IMR-90 (cell line): ENCODE measurements at regions not wholly inside any gene's neighbourhood (a gene's known extent, or its start where the extent isn't known, plus 50 kb on each side); places are given as distances from the start of the nearest gene placed in this dataset.

Experiments
- ATAC-seq: fragments of 200-7000 bp; cut with Tn5 transposase; 2 replicates; pipeline ENCODE4 v1.9.1; 2020; ENCODE audit warnings: low read depth, mild to moderate bottlenecking, moderate library complexity
- BruUV-seq: library from RNA; stranded (reverse); fragments of 400-500 nt; replicated peaks from 2 replicates; lab custom pipeline; 2021; lab: Mats Ljungman, UMichigan
- CTCF ChIA-PET: fragments of 300-600 bp; formaldehyde crosslinking; extraction: SDS; loops from one replicate; lab custom pipeline; 2021; ENCODE audit warnings: antibody characterized with exemption; lab: Yijun Ruan, JAX
- POLR2A ChIA-PET: fragments of 300-600 bp; sonication (Branson Sonifier 250); formaldehyde crosslinking; loops from one replicate; lab custom pipeline; 2022; ENCODE audit warnings: antibody characterized with exemption; ENCODE audit not compliant: unreplicated experiment; lab: Charles Lee
- DNase-seq: peaks from one replicate; pipeline ENCODE4 v3.0.0; 2013
- H2AFZ ChIP-seq: replicated peaks from 2 replicates; pipeline ENCODE3; 2013; ENCODE audit warnings: low read length, mild to moderate bottlenecking; ENCODE audit not compliant: poor library complexity
- H2AK5ac ChIP-seq: 2 replicates; pipeline ENCODE4 v1.6.1; 2013; ENCODE audit warnings: low read depth, low read length, inconsistent platforms
- H2AK9ac ChIP-seq: replicated peaks from 2 replicates; pipeline ENCODE3; 2013; ENCODE audit warnings: mild to moderate bottlenecking, low read depth, low read length, moderate library complexity; ENCODE audit not compliant: poor library complexity
- H2BK120ac ChIP-seq: 2 replicates; pipeline ENCODE4 v1.6.1; 2013; ENCODE audit warnings: low read depth, low read length, inconsistent platforms
- H2BK15ac ChIP-seq: 3 replicates; pipeline ENCODE4 v1.6.1; 2013; ENCODE audit warnings: low read depth, low read length, inconsistent platforms
- H2BK20ac ChIP-seq: 2 replicates; pipeline ENCODE4 v1.6.1; 2013; ENCODE audit warnings: low read depth, mild to moderate bottlenecking, inconsistent platforms, low read length, moderate library complexity
- H2BK5ac ChIP-seq: 2 replicates; pipeline ENCODE4 v1.6.1; 2013; ENCODE audit warnings: mild to moderate bottlenecking, low read depth, low read length, inconsistent platforms; ENCODE audit not compliant: poor library complexity, severe bottlenecking
- H3K14ac ChIP-seq: replicated peaks from 2 replicates; pipeline ENCODE4 v1.6.1; 2013; ENCODE audit warnings: low read depth, low read length, inconsistent platforms
- H3K18ac ChIP-seq: 2 replicates; pipeline ENCODE4 v1.6.1; 2013; ENCODE audit warnings: low read depth, low read length, control low read depth
- H3K23ac ChIP-seq: 2 replicates; pipeline ENCODE4 v1.6.1; 2013; ENCODE audit warnings: low read depth, low read length, inconsistent platforms
- H3K27ac ChIP-seq: 2 replicates; pipeline ENCODE4 v1.5.1; 2013; ENCODE audit warnings: mild to moderate bottlenecking, control low read depth, low read length; ENCODE audit not compliant: insufficient read depth
- H3K27me3 ChIP-seq: 2 replicates; pipeline ENCODE4 v1.6.1; 2013; ENCODE audit warnings: low read length; ENCODE audit not compliant: control insufficient read depth, insufficient read depth
- H3K36me3 ChIP-seq: 2 replicates; pipeline ENCODE4 v1.6.1; 2013; ENCODE audit warnings: low read length, mixed read lengths; ENCODE audit not compliant: control insufficient read depth, insufficient read depth
- H3K4ac ChIP-seq: 2 replicates; pipeline ENCODE4 v1.6.1; 2013; ENCODE audit warnings: low read depth, low read length, inconsistent platforms
- H3K4me1 ChIP-seq: 2 replicates; pipeline ENCODE4 v1.6.1; 2013; ENCODE audit warnings: low read length, mixed read lengths; ENCODE audit not compliant: control insufficient read depth, insufficient read depth
- H3K4me2 ChIP-seq: 2 replicates; pipeline ENCODE4 v1.6.1; 2013; ENCODE audit warnings: low read depth, mild to moderate bottlenecking, control low read depth, low read length, moderate library complexity
- H3K4me3 ChIP-seq: 2 replicates; pipeline ENCODE4 v1.5.1; 2013; ENCODE audit warnings: low read depth, mild to moderate bottlenecking, control low read depth, low read length, moderate library complexity; ENCODE audit not compliant: insufficient read depth
- H3K56ac ChIP-seq: 2 replicates; pipeline ENCODE4 v1.6.1; 2013; ENCODE audit warnings: low read length, inconsistent platforms; ENCODE audit not compliant: insufficient read depth; ENCODE audit errors: extremely low read depth
- H3K79me1 ChIP-seq, 2 experiments: 2 replicates each; pipeline ENCODE4 v1.6.1; 2013; ENCODE audit warnings: low read length in 2 of 2, inconsistent platforms in 1 of 2, low read depth in 1 of 2
- H3K9ac ChIP-seq: 2 replicates; pipeline ENCODE4 v1.6.1; 2013; ENCODE audit warnings: low read depth, low read length, control low read depth
- H3K9me1 ChIP-seq: 2 replicates; pipeline ENCODE4 v1.6.1; 2013; ENCODE audit warnings: low read length, inconsistent platforms; ENCODE audit not compliant: insufficient read depth
- H3K9me3 ChIP-seq: 2 replicates; pipeline ENCODE4 v1.6.1; 2013; ENCODE audit warnings: low read length; ENCODE audit not compliant: control insufficient read depth, insufficient read depth
- H4K20me1 ChIP-seq: 2 replicates; pipeline ENCODE4 v1.6.1; 2013; ENCODE audit warnings: low read length, inconsistent platforms; ENCODE audit not compliant: insufficient read depth
- H4K5ac ChIP-seq: 2 replicates; pipeline ENCODE4 v1.6.1; 2013; ENCODE audit warnings: mild to moderate bottlenecking, low read depth, low read length, control low read depth
- H4K8ac ChIP-seq, 2 experiments: 2 replicates each; pipeline ENCODE4 v1.6.1; 2013; ENCODE audit warnings: low read depth in 2 of 2, low read length in 2 of 2, control low read depth in 1 of 2, inconsistent platforms in 1 of 2
- H4K91ac ChIP-seq: 2 replicates; pipeline ENCODE4 v1.6.1; 2013; ENCODE audit warnings: low read depth, low read length, inconsistent platforms; ENCODE audit not compliant: insufficient read depth
- BHLHE40 ChIP-seq: fragments of 150-350 bp; IDR thresholded peaks from 2 replicates; pipeline ENCODE4 v1.6.1; 2016; ENCODE audit warnings: mild to moderate bottlenecking, low read depth, low read length
- CEBPB ChIP-seq: IDR thresholded peaks from 2 replicates; pipeline ENCODE4 v1.6.1; 2012; ENCODE audit warnings: low read depth, low read length, improper control_type of control experiment
- CHD1 ChIP-seq: IDR thresholded peaks from 2 replicates; pipeline ENCODE4 v1.6.1; 2012; ENCODE audit warnings: low read depth, low read length, improper control_type of control experiment
- CTCF ChIP-seq: conservative IDR thresholded peaks from 2 replicates; pipeline ENCODE4 v1.5.1; 2012; ENCODE audit warnings: mild to moderate bottlenecking, low read depth, low read length, improper control_type of control experiment
- FOS ChIP-seq: fragments of 150-350 bp; IDR thresholded peaks from 2 replicates; pipeline ENCODE4 v1.6.1; 2016; ENCODE audit warnings: low read depth, low read length
- MAFK ChIP-seq: IDR thresholded peaks from 2 replicates; pipeline ENCODE4 v1.6.1; 2012; ENCODE audit warnings: low read depth, low read length, improper control_type of control experiment
- MAZ ChIP-seq: IDR thresholded peaks from 2 replicates; pipeline ENCODE4 v1.6.1; 2012; ENCODE audit warnings: low read depth, mild to moderate bottlenecking, low read length, improper control_type of control experiment, moderate library complexity, borderline replicate concordance
- MXI1 ChIP-seq: IDR thresholded peaks from 2 replicates; pipeline ENCODE4 v1.6.1; 2012; ENCODE audit warnings: low read depth, mild to moderate bottlenecking, low read length, moderate library complexity, borderline replicate concordance
- NFE2L2 ChIP-seq: fragments of 150-350 bp; IDR thresholded peaks from 2 replicates; pipeline ENCODE4 v1.6.1; 2016; ENCODE audit warnings: low read depth, mild to moderate bottlenecking, low read length
- POLR2A ChIP-seq: IDR thresholded peaks from 2 replicates; pipeline ENCODE4 v1.6.1; 2012; ENCODE audit warnings: mild to moderate bottlenecking, low read depth, low read length
- RAD21 ChIP-seq: IDR thresholded peaks from 2 replicates; pipeline ENCODE4 v1.6.1; 2012; ENCODE audit warnings: low read length, improper control_type of control experiment
- RCOR1 ChIP-seq: IDR thresholded peaks from 2 replicates; pipeline ENCODE4 v1.6.1; 2012; ENCODE audit warnings: mild to moderate bottlenecking, low read length, improper control_type of control experiment; ENCODE audit not compliant: insufficient replicate concordance
- RFX5 ChIP-seq: IDR thresholded peaks from 2 replicates; pipeline ENCODE4 v1.8.0; 2012; ENCODE audit warnings: low read depth, mild to moderate bottlenecking, low read length, moderate library complexity
- SMC3 ChIP-seq: fragments of 150-350 bp; IDR thresholded peaks from 2 replicates; pipeline ENCODE4 v1.6.1; 2016; ENCODE audit warnings: low read depth, mild to moderate bottlenecking, antibody characterized with exemption, low read length, moderate library complexity
- USF2 ChIP-seq: fragments of 150-350 bp; IDR thresholded peaks from 2 replicates; pipeline ENCODE4 v1.6.1; 2017; ENCODE audit warnings: mild to moderate bottlenecking, antibody characterized with exemption, low read length, low read depth
- WGBS, 2 experiments: methylation state at CpG; one replicate each; pipeline versions ENCODE4 v1.1.5 to v1.1.7; 2013; ENCODE audit warnings: missing lambda C conversion rate in 2 of 2; ENCODE audit not compliant: insufficient read length in 1 of 2; ENCODE audit errors: extremely low coverage in 2 of 2; 5-methylcytosine and 5-hydroxymethylcytosine counted together
- dilution Hi-C: fragments of 300-500 bp; cut with HindIII; formaldehyde crosslinking; loops from one replicate; pipeline ENCODE4 v1.14.3; 2018; ENCODE audit warnings: low sequenced_read_pairs; ENCODE audit not compliant: unreplicated experiment
- in situ Hi-C: fragments of 300-500 bp; cut with MboI; formaldehyde crosslinking; loops from 3 replicates; pipeline ENCODE4 v1.14.3; 2019; ENCODE audit warnings: low sequenced_read_pairs, inconsistent platforms, mixed read lengths
- intact Hi-C: fragments of 100-400 bp; cut with micrococcal nuclease; formaldehyde crosslinking; loops from 2 replicates; pipeline ENCODE4 v1.10.0; 2022
- TF ChIP-seq, protein P1 (sequence below): fragments of 150-350 bp; IDR thresholded peaks from 2 replicates; pipeline ENCODE4 v1.6.1; 2016; ENCODE audit warnings: low read depth, mild to moderate bottlenecking, low read length, moderate library complexity, borderline replicate concordance

DNA sequence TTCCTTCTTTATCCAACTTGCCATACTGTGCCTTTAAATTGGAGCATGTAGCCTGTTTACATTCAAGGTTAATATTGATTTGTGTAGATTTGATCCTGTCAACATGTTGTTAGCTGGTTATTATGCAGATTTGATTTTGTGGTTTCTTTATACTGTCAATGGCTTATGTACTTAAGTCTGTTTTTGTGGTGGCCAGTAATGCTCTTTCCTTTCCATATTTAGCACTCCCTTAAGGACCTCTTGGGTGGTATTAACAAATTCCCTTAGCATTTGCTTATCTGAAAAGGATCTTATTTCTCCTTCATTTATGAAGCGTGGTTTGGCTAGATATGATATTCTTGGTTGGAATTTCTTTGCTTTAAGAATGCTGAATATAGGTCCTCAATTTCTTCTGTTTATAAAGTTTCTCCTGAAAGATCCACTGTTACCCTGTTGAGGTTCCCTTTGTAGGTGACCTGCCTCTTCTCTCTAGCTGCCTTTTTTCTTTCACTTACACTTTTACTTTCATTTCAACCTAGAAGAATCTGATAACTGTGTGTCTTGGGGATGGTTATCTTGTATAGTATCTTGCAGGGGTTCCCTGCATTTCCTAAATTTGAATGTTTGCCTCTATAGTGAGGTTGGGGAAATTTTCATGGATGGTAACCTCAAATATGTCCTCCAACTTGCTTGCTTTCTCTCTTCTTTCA is 86.9 kb upstream of the NEGR1 start:
- in situ Hi-C loops, result no loop called here
- no peak for DNase-seq
- Histone ChIP-seq H3K4ac (no peak overlapping the region), H3K56ac (no peak overlapping the region), H2AFZ (no peak overlapping the region), H4K8ac (no peak overlapping the region), H2BK120ac (no peak overlapping the region), H3K9me3 (no peaks in the 10 kb centered on the region), H3K4me2 (no peak overlapping the region), H3K27ac (no peak overlapping the region), H2AK9ac (no peak overlapping the region), H2BK20ac (no peak overlapping the region), H3K23ac (no peak overlapping the region), H2BK5ac (no peak overlapping the region), H3K4me3 (no peak overlapping the region), H2BK15ac (no peak overlapping the region), H4K20me1 (no peaks in the 10 kb centered on the region), H2AK5ac (no peak overlapping the region), H3K4me1 (no peaks in the 10 kb centered on the region), H3K27me3 (no peaks in the 10 kb centered on the region), H3K18ac (no peak overlapping the region), H4K91ac (no peak overlapping the region), H3K36me3 (no peaks in the 10 kb centered on the region), H3K9ac (no peak overlapping the region), H3K14ac (no peak overlapping the region), H4K5ac (no peak overlapping the region), H3K9me1 (no peaks in the 10 kb centered on the region), H3K79me1 (no peaks in the 10 kb centered on the region)
- no peak for ATAC-seq
- dilution Hi-C loops, result no loop called here
- ChIA-PET CTCF (no interaction called here), POLR2A (no interaction called here)
- intact Hi-C loops, result no loop called here
- no peak for TF ChIP-seq FOS
- TF ChIP-seq NFE2L2, result no peak
- TF ChIP-seq CTCF, result no peak
- no peak for TF ChIP-seq MAZ
- no peak for TF ChIP-seq CEBPB
- no peak for TF ChIP-seq RAD21
- TF ChIP-seq, protein P1, sequence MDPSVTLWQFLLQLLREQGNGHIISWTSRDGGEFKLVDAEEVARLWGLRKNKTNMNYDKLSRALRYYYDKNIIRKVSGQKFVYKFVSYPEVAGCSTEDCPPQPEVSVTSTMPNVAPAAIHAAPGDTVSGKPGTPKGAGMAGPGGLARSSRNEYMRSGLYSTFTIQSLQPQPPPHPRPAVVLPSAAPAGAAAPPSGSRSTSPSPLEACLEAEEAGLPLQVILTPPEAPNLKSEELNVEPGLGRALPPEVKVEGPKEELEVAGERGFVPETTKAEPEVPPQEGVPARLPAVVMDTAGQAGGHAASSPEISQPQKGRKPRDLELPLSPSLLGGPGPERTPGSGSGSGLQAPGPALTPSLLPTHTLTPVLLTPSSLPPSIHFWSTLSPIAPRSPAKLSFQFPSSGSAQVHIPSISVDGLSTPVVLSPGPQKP, result no peak
- TF ChIP-seq POLR2A, result no peak
- TF ChIP-seq RFX5, result no peak
- no peak for TF ChIP-seq SMC3
- TF ChIP-seq USF2, result no peak
- TF ChIP-seq CHD1, result no peak
- no peak for TF ChIP-seq BHLHE40
- no peak for TF ChIP-seq RCOR1
- no peak for TF ChIP-seq MXI1
- no peak for TF ChIP-seq MAFK
- WGBS, 2 experiments, result no CpG with 5 or more reads among the region's 1 CpG
- BruUV-seq, result no TSS peak
